MM.1S (cell line): ENCODE measurements at regions not wholly inside any gene's neighbourhood (a gene's known extent, or its start where the extent isn't known, plus 50 kb on each side); places are given as distances from the start of the nearest gene placed in this dataset.

Experiments used
- DNase-seq: peaks from one replicate; pipeline ENCODE4 v3.0.0-alpha.2; 2015
- H2AFZ ChIP-seq: fragments of 300-600 bp; sonication (generic); 2 replicates; pipeline ENCODE4 v1.6.0; 2016; ENCODE audit warnings: antibody characterized with exemption, low read length
- H3F3A ChIP-seq: fragments of 300-600 bp; sonication (generic); 2 replicates; pipeline ENCODE4 v1.6.1; 2016; ENCODE audit warnings: mild to moderate bottlenecking, antibody characterized with exemption, low read length, moderate library complexity, mixed read lengths; ENCODE audit not compliant: insufficient read depth
- H3K27ac ChIP-seq: fragments of 300-600 bp; sonication (generic); 2 replicates; pipeline ENCODE4 v1.5.1; 2016; ENCODE audit warnings: mild to moderate bottlenecking, low read length
- H3K27me3 ChIP-seq: fragments of 300-600 bp; sonication (generic); replicated peaks from 2 replicates; pipeline ENCODE4 v1.6.0; 2016; ENCODE audit warnings: low read length; ENCODE audit not compliant: insufficient read depth
- H3K36me3 ChIP-seq: fragments of 300-600 bp; sonication (generic); replicated peaks from 2 replicates; pipeline ENCODE4 v1.6.1; 2016; ENCODE audit warnings: mild to moderate bottlenecking, low read length, mixed read lengths; ENCODE audit not compliant: insufficient read depth
- H3K4me1 ChIP-seq: fragments of 300-600 bp; sonication (generic); 2 replicates; pipeline ENCODE4 v1.6.1; 2016; ENCODE audit warnings: low read length, mixed read lengths
- H3K4me2 ChIP-seq: fragments of 300-600 bp; sonication (generic); 2 replicates; pipeline ENCODE4 v1.6.0; 2016; ENCODE audit warnings: low read depth, low read length
- H3K4me3 ChIP-seq: fragments of 300-600 bp; sonication (generic); 2 replicates; pipeline ENCODE4 v1.5.1; 2016; ENCODE audit warnings: low read length, mixed read lengths
- H3K79me2 ChIP-seq: fragments of 300-600 bp; sonication (generic); 2 replicates; pipeline ENCODE4 v1.6.1; 2016; ENCODE audit warnings: mixed run types, low read length, mixed read lengths
- H3K9ac ChIP-seq: fragments of 300-600 bp; sonication (generic); 2 replicates; pipeline ENCODE4 v1.6.1; 2016; ENCODE audit warnings: low read length, mixed read lengths
- H3K9me2 ChIP-seq: fragments of 300-600 bp; sonication (generic); replicated peaks from 2 replicates; pipeline ENCODE4 v1.6.1; 2016; ENCODE audit warnings: mild to moderate bottlenecking, low read length, mixed read lengths; ENCODE audit not compliant: insufficient read depth
- H3K9me3 ChIP-seq: fragments of 300-600 bp; sonication (generic); replicated peaks from 2 replicates; pipeline ENCODE4 v1.6.1; 2016; ENCODE audit warnings: mild to moderate bottlenecking, low read length, mixed read lengths; ENCODE audit not compliant: insufficient read depth
- H4K20me1 ChIP-seq: fragments of 300-600 bp; sonication (generic); 2 replicates; pipeline ENCODE4 v1.6.1; 2016; ENCODE audit warnings: mild to moderate bottlenecking, low read length, moderate library complexity, mixed read lengths; ENCODE audit not compliant: insufficient read depth
- EZH2 ChIP-seq: fragments of 300-600 bp; sonication (generic); optimal IDR thresholded peaks from 2 replicates; pipeline ENCODE3; 2017; ENCODE audit warnings: low read depth, mild to moderate bottlenecking, antibody characterized with exemption, low read length, mixed read lengths
- EZH2phosphoT487 ChIP-seq: fragments of 300-600 bp; sonication (generic); IDR thresholded peaks from 2 replicates; pipeline ENCODE4 v1.6.1; 2018; ENCODE audit warnings: antibody characterized with exemption, low read length
- TF ChIP-seq, protein P1 (sequence below): fragments of 300-600 bp; sonication (generic); IDR thresholded peaks from 2 replicates; pipeline ENCODE4 v1.5.1; 2016; ENCODE audit warnings: antibody characterized with exemption, low read length, mixed read lengths

DNA sequence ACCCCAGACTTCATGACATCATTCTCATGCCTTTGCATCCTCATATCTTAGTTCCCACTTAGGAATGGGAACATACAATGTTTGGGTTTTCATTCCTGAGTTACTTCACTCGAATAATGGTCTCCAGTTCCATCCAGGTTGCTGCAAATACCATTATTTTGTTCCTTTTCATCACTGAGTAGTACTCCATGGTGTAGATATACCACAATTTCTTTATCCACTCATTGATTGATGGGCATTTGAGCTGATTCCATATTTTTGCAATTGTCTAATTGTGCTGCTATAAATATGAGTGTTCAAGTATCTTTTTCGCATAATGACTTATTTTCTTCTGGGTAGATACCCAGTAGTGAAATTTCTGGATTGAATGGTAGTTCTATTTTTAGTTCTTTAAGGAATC is 1026.8 kb downstream of the STPG2 start:
- TF ChIP-seq, protein P1, sequence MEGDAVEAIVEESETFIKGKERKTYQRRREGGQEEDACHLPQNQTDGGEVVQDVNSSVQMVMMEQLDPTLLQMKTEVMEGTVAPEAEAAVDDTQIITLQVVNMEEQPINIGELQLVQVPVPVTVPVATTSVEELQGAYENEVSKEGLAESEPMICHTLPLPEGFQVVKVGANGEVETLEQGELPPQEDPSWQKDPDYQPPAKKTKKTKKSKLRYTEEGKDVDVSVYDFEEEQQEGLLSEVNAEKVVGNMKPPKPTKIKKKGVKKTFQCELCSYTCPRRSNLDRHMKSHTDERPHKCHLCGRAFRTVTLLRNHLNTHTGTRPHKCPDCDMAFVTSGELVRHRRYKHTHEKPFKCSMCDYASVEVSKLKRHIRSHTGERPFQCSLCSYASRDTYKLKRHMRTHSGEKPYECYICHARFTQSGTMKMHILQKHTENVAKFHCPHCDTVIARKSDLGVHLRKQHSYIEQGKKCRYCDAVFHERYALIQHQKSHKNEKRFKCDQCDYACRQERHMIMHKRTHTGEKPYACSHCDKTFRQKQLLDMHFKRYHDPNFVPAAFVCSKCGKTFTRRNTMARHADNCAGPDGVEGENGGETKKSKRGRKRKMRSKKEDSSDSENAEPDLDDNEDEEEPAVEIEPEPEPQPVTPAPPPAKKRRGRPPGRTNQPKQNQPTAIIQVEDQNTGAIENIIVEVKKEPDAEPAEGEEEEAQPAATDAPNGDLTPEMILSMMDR, result no peak
- TF ChIP-seq EZH2phosphoT487 (no peak), EZH2 (no peak)
- H3F3A ChIP-seq, result no peaks in the 10 kb centered on the region
- no peaks in the 10 kb centered on the region for H4K20me1 ChIP-seq
- no peaks in the 10 kb centered on the region for H3K9me2 ChIP-seq
- H3K4me3 ChIP-seq, result no peak overlapping the region
- no peaks in the 10 kb centered on the region for H3K27me3 ChIP-seq
- H3K4me2 ChIP-seq, result no peak overlapping the region
- no peaks in the 10 kb centered on the region for H3K79me2 ChIP-seq
- no peak for DNase-seq
- no peaks in the 10 kb centered on the region for H3K9me3 ChIP-seq
- no peaks in the 10 kb centered on the region for H3K36me3 ChIP-seq
- H3K4me1 ChIP-seq, result no peaks in the 10 kb centered on the region
- H3K27ac ChIP-seq, result no peak overlapping the region
- H2AFZ ChIP-seq, result no peak overlapping the region
- no peak overlapping the region for H3K9ac ChIP-seq

DNA sequence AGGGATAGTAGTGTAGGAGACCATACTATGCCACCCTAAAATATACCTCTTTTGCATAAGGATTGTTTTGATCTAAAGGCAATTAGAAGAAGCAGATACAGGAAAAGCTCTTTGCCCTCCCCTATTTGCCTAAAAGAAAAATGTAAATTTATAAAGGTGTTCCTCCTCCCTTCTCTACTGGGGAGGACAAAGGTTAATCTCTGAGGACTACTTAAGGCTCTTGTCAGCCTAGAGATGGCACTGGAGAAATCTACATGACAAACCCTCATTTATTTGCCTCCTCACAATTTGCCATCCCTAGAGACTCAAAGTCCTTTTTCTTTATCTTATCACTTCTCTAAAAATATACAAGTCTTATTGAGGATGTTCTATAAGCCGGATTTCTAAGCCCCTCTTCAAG is 1021.8 kb downstream of the STPG2 start:
- TF ChIP-seq EZH2phosphoT487 (no peak), EZH2 (no peak)
- TF ChIP-seq, protein P1, result no peak
- H3K27ac ChIP-seq, result no peak overlapping the region

DNA sequence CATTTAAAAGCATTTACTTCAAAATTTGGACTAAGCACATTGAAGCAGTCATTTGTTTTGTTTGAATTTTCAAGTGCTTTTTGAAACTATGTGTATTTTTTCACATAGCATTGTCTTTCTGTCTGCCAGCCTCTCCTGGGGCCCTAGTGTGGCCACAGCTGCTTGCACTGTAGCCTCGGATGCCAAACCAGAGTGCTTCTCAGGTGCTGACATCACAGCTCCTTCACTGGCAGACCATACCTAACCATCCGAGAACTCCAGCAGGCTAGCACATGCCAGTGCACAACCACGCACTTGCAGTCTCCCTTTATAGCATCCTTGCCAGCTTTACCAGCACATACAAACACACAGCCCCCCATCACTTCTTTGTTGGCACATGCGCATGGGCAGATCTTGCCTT is 1019.7 kb downstream of the STPG2 start:
- Histone ChIP-seq H3K4me2 (no peak overlapping the region), H3K9me2 (no peaks in the 10 kb centered on the region), H4K20me1 (no peaks in the 10 kb centered on the region), H3K79me2 (no peaks in the 10 kb centered on the region), H3K27ac (no peak overlapping the region), H2AFZ (no peak overlapping the region), H3K4me3 (no peak overlapping the region), H3K9ac (no peak overlapping the region), H3K4me1 (no peaks in the 10 kb centered on the region), H3K9me3 (no peaks in the 10 kb centered on the region), H3F3A (no peaks in the 10 kb centered on the region), H3K27me3 (no peaks in the 10 kb centered on the region), H3K36me3 (no peaks in the 10 kb centered on the region)
- no peak for DNase-seq
- TF ChIP-seq EZH2 (no peak), EZH2phosphoT487 (no peak)
- TF ChIP-seq, protein P1, result no peak

More for the DNA sequence above, 1021.8 kb downstream of the STPG2 start:
- Histone ChIP-seq H3K36me3 (no peaks in the 10 kb centered on the region), H3K9ac (no peak overlapping the region), H3K4me1 (no peaks in the 10 kb centered on the region), H3K9me2 (no peaks in the 10 kb centered on the region), H4K20me1 (no peaks in the 10 kb centered on the region), H3K4me3 (no peak overlapping the region), H2AFZ (no peak overlapping the region), H3K9me3 (no peaks in the 10 kb centered on the region), H3K79me2 (no peaks in the 10 kb centered on the region), H3K4me2 (no peak overlapping the region), H3F3A (no peaks in the 10 kb centered on the region), H3K27me3 (no peaks in the 10 kb centered on the region)
- DNase-seq, result no peak
